ENCODE measurements at regions not wholly inside any gene's neighbourhood (a gene's known extent, or its start where the extent isn't known, plus 50 kb on each side); places are given as distances from the start of the nearest gene placed in this dataset.

DNA sequence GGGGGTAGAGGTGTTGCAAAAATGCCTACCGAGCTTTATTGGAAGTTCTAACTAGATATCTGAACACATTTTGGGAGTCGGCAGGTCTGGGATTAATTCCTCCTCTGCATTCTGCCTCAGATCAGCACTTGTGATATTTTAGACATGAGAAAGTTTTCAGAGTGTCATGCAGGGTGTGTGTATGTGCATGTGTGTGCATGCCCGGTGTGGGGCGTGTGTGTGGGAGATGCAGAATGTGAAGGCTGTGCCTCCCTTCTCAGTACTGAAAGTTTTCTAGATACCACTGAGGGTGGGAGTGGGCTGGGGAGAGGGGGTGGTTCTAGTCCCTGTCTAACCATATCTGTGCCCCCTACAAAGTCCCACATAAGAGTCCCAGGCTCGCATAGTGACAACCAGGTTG, 180.0 kb upstream of the NTM start:
- intact Hi-C loops (cut with micrococcal nuclease) = no loop called here

DNA sequence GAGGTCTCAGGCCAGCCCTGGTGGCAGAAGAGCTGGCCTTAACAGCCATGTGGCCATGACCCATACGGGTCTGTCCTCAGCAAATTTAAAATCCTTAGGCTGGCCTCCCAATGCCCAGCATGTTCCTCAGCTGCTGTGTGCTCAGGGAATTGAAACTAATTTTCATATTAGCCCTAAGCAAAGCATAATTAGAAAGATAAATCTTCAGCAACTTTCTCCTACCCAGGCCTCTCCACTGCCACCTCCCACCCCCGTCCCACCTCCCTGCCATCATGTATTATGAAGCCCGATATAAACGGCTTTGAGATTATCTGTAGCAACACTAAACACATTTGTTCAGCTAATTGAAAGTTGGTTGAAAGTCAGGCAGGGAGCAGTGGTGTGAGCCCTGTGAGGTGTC, 178.8 kb upstream of the NTM start:
- intact Hi-C loops (cut with micrococcal nuclease) = no loop called here

DNA sequence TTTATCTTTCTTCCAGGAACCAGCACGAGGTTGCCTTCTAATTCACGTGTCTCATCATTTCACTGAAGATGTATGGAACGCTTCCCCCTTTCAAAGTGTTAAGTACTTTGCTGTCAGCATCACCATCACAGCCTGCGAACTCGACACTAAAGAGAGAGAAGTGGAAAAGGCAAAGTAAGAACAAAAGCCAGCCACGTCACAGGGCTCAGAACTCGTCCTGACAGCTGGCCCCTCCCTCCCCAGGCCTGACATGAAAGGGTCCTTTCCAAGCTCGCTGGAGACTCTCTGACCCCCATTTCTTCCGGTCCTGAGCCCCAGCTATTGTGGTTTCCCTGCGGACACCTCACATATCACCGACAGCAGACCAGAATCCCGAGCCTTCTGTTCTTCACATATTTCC, 177.8 kb upstream of the NTM start:
- intact Hi-C loops (cut with micrococcal nuclease) = no loop called here

DNA sequence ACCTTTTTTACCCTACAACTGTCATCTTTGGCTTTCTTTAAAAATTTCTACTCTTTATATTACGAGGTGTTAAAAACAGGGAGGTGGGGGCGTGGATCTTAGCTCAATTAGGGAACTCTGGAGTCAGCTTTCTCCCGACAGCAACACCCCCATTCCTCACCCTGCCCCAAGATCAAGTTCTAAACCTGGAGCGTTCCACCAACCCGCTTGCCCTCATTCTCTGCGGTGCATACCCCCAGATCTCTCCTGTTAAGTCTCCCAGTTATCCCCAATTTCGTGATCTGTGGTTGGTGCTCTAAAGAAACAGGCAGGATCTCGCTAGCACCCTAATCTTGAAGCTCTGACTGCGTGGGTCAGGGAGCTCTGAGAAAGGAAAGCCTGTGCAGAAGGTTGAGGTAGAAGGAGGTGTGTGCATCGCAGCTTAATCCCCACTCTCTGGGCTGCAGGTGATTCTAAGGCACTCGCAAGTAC, 177.3 kb upstream of the NTM start:
- intact Hi-C loops (cut with micrococcal nuclease) = no loop called here

DNA sequence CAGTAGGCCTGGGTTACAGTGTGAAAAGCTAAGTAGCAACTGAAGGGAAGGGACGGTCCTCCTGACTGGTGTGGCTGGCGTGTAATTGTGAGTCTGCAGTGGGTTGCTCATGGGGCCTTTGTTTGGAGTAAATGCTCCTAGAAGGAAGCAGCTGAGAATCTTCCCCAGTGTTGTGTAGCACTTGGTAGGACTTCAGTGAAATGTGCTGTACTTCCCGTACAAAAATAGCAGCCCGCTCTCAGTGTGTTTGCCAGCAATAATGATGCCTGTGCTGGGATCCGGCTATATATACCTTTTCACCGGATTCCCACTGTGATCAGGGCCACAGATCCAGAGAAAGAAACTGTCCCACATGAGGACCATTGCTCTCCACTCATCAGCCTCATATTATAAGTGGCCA, 175.7 kb upstream of the NTM start:
- intact Hi-C loops (cut with micrococcal nuclease) = no loop called here

DNA sequence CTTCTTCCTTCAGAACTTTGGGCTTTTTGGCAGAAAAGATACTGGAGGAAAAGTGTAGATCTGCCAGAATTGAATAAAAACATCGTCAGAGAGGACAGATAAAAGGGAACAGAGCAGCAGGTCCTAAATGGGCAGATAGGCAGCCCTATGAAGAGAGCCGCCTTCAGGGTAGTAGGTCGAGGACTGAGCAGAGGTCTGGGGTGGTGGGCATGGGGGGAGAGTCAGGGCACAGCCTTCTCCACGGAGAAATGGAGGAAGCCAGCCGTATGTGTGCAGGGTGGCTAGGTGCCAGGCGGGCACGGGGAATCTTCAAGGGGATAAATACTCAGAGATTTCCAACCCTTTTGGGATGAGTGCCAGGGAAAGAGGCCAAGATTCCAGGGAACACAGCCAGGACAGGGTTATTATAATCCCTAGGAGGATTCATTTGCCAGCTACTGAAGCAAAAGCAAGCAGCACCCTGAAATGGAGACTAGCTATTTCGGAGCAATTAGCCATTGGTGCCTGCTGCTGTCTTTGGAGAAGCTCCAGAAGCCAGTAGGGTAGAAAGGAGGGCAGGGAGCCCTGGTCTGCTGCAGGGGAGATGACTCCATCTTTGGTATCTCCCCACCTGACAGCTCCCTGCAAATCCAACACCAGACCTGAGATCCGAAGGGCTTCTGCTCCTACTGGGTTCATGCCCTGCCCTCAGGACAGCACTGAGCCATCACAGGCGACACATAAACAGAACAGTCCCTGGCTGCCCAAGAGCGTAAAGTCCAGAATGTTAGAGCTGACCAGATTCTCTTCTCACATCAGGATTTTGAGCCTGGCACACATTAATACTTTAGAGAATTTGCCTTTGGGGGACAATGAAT, 174.5 kb upstream of the NTM start:
- intact Hi-C loops (cut with micrococcal nuclease) = no loop called here

DNA sequence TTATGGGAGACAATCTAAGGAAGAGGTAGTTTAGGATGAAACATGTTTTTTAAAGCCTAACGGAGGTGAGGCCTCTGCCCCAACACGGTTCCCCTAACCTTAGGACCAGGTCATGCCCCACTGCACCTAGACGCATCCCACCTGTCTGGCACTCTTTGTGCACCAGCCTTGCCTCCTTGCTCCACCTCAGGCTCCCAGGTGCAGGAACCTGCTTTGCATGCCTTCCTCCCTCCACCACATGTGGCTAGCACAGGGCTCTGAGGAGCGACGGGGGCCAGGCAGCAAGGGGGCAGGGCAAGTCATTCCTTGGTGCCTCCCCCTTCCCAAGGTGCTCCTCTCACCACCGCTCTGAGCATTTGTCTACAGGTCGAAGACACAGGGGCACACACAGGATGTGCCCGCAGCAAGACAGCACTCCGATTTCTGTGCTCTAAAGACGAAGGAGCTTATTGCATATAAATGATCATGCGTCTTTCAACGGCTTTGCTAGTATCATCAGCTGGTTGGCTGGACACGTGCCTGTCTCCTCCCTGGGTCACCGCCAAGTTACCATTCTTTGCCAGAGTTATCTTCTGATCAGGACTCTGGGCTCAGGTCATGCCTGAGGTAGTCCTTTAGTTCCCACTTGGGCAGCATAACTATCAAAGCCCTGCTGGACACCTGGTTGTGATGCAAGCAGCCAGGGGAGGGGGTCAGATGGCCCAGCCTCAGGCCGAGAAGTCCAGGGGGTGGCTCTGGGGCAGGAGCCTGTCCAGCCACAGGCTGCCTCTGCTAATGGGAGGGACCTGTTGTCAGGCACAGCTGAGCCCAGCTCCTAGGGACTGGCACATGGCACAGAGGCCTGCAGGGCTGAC, 172.0 kb upstream of the NTM start:
- intact Hi-C loops (cut with micrococcal nuclease) = no loop called here

DNA sequence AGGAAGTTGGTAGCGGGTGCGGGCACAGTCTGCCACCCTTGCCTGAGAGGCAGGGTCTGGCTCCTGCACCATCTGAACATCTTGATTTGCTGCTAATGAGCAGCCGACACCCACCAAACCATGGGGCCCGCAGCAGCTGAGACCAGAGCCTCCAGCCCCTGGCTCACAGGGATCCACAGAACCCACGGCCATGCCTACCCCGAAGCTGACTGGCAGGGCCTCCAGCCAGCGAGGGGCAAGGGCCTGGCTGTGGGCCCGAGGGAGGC, 171.5 kb upstream of the NTM start:
- intact Hi-C loops (cut with micrococcal nuclease) = no loop called here

DNA sequence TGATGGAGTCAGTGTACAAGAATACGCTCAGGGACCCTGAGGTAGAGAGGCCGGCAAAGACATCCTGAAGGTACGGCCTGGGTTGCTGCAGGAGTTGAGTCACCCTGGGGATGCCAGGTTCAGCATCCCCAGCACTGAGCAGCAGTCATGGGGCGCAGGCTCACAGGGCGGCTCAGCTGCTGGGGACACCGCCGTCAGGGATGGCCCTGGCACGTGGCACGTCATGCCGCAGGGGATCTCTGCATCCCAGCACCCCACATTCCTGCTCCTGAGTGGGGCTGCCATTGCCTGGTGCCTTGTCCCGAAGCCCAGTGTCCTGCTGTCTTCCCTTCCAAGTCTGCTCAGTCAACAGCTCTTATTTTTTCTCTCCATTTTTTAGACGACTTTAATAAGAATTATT, 168.7 kb upstream of the NTM start:
- intact Hi-C loops (cut with micrococcal nuclease) = no loop called here

DNA sequence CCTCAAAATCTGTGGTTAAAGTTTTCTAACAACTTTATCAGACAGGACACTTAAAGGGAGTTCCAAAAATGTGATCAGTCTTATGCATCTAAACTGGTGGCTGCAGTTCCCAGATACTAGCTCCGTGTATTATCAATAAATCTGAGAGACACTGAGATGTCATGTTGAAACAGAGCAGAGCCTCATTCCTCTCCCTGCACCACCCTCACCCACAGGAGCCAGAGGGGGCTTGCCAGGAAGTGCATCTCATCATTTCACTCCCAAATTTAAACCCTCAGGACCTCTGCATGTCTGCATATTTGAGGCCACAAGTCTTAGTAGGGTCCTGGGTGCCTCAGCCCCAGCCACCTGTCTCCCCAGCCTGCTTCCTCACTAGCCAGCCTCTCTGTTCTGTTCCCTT, 167.4 kb upstream of the NTM start:
- intact Hi-C loops (cut with micrococcal nuclease) = no loop called here

DNA sequence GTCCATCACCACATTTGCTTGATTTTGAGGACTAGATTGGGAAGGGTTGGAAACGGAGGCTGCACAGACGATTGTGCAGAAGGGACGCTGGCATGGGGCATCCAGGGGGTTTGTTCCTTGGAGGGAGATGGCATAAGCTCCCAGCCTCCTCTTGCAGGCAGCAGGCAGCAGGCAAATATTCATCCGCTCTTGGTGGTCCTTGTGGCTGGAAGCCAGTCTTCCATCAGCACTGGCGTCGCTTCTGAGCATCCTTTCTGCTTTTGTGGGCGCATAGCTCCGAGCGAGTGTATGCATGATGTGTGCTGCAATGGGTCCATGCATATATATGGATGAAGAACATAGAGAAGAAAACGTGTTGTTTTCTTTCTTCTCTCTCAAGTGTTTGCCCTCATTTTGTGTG, 166.1 kb upstream of the NTM start:
- intact Hi-C loops (cut with micrococcal nuclease) = no loop called here

DNA sequence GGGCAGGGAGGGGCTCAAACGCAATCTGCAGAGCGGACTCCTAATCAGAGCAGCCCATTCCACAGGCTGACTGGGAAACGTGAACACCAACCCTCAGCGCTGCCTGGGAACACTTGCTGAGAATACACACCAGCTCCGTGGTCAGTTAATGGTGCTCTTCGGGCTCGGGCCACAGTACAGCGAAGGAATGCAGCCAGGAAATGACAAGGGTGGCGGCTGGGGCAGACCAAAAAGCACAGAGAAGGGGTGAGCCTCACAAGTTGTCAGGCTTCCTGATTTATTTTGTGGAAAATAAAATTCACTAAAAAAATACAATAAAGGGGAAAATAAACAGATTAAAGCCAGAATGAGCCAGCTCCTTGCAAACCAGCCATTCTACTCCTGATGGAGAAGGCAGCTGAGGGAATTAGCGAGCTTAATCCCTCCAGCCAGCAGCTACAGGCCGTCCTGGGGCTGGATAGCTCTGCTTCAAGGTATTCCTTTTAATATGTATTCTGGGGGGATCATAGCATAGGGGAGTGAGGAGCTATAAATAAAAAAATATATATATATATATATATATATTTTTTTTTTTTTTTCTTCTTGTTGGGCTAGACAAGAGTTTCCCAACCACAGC, 165.5 kb upstream of the NTM start:
- intact Hi-C loops (cut with micrococcal nuclease) = no loop called here

DNA sequence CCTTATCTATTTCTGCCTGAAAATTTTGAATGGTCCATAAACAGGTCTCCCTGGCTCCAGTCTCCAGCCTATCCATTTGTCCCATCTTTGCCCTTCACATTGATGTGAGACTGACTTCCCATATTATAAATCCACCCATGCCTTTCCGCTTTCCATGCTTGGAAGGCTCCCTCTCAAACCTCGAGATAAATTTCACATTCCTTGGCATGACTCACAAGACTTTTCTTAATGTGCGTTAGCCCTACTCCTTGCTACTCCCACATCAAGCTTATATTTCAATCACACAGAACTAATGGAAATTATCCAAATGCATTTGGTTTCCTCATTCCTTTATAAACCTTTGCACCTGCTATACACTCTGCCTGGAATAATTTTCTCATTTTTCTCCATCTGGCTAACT, 163.7 kb upstream of the NTM start:
- intact Hi-C loops (cut with micrococcal nuclease) = no loop called here

DNA sequence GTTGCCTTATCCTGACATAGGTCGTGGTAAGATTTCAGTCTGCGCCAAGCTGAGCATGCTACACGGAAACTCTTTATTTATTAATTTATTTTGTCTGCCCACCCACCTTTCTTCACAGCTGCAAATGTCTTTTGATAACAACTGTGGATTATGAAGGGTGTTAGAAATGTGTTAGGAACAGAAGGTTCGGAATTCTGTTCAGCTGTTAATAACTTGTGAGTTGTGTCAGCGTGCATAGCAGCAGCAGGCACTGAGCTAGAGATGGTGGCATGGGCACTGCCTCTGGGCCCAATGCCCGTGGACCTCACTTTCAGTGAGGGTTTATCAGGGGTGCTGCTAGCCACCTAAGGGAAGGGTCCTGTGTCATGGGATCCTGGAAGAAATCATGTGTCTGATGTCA, 162.5 kb upstream of the NTM start:
- intact Hi-C loops (cut with micrococcal nuclease) = no loop called here

DNA sequence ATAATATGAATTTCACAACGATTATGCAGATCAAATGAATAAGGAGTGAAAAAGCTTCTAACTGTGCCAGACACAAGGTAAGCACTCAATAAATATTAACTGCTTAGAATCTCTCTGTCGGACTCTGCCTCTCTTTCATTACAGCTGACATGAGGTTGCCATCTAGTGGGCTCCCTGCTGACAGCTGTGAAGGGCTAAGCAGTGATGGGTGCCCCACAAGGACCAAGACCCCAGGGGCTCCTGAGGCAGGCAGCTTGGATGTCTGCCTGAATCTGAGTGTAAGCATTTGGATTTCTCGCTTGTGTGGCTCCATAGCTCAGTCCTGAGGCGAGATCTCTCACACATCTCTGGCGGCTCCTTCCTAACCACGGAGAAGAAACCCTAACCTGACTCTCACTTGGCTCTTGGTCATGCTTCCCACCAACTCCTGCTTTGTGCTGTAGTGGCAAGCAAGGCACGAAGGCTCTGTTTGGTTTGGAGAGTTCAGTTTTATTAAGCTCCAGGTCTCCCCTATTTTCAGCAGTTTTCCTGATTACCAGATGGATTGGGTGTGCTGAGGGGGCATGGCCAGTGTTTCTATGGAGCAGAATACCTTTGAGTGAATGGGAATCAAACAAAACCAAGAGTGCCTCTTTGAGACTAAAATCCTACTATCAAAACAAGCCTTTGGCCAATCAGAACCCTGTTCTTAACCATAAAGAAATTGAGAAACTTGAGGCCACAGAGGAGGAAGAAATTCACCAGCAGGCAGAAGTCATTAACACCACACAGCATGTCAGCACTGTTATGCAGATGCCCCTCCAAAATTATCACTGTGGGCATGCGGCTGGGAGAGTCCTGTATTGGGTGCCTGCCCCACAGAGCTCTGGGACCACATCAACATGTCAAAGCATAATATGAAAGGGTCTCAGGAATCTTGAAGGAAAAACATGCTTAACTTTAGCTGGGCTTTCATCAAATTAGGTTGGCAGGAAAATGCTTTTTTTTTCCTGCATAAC, 152.8 kb upstream of the NTM start:
- intact Hi-C loops (cut with micrococcal nuclease) = no loop called here

DNA sequence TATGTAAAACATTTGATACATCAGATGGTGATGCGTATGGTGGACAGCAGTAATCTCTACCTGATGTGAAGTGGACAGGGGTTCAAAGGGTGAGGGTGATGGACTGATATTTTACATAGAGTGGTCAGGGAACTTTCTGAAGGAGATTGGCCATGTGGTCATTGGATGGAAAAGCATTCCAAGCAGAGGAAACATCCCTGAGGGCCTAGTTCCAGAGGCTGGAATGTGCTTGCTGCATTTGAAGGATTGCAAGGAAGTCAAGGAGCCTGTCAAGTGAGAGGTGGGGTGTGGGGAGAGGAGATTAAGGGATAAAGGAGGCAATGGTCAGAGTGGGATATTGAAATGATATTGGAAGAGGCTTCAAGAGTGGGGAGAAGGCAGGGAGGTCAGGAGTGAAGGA, 151.9 kb upstream of the NTM start:
- intact Hi-C loops (cut with micrococcal nuclease) = no loop called here

DNA sequence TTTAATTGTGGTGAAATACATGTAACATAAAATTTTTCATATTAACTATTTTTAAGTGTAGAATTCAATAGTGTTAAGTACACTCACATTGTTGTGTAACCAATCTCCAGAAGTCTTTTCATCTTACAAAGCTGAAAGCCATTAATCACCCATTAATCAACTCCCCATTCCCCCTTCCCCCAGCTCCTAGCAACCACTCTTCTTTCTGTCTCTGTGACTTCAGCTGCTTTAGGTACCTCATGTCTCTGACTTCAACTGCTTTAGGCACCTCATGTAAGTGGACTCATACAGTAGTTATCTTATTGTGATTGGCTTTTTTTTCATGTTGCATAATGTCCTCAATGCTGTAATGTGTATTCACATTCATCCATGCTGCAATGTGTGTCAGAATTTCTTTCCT, 150.8 kb upstream of the NTM start:
- intact Hi-C loops (cut with micrococcal nuclease) = no loop called here

DNA sequence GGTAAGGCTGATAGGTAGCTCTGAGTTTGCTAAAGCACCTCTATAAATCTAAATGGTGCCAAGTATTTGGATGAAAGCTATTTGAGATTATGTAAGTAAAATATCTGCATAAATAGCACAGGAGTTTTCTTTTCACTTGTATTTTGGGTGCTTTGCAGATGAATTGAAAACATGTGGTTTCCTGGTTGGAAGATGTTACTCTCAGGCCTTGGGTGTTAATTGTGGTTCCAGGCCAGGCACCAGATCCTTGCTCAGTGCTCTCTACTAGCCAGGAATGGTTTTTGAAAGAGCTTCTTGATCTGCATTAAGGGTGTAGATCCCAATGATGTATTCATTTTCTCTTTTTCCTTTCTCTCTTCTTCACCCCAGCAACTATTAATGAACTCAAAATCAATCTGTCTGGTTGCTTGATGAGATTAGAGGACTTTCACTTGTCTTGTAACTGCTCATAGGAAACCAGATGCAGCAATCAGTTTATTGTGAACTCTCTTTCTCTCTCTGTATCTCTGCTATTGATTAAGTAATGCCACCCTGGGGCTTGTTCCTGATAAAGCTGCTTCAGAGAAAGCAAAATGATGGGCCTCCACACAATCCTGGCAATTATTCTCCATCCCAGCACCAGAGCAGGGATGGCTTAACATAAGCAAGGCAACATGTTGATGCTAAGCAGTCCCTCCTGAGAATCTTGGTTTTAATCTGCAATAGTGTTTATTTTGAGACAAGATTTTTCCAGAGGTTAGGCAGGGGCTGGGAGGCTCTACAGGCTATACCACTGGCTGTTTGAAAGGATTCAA, 147.0 kb upstream of the NTM start:
- intact Hi-C loops (cut with micrococcal nuclease) = no loop called here

DNA sequence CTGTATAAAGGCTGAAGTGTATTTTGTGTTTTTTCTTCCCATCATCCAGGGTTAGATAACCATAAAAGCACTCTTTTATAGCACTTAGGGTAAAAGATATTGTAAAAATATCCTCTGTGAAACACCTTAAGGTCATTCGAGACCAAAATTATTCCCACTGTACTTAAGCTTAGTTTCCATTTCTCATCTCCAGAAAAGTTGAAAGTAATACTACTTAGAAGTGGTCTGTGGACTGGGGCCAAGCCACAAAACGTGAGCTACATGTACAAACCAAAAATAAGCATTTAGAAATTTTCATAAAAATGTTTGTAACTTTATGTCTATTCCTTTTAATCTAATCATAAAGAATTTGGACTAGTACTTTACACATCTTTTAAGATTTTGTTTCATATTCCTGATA, 142.0 kb upstream of the NTM start:
- intact Hi-C loops (cut with micrococcal nuclease) = no loop called here

DNA sequence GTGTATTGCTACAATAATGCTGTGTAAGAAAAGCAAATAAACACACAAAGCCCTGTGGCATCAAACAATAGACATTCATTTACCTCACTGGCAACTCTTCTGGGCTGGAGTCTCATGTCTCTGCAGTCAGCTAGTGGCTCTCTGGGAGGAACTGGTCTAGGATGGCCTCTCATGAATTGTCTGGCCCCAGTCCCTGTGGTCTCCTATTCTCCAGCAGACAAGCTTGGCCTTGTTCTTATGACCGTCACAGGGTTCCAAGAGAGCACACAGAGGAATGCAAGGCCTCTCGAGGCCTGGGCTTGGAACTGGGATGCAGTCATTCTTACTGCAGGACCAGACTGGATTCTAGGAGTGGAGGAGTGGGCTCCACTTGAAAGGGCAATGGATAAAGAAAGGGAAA, 141.2 kb upstream of the NTM start:
- intact Hi-C loops (cut with micrococcal nuclease) = no loop called here

Data from T-helper 1 cell treated with Interleukin-12 subunit alpha and Interleukin-12 subunit beta and Interleukin-4 antibody, amounts not matched to agents 30 ng/mL and 1 ng/mL, for 36 hours (primary cell).